ENCODE measurements at regions not wholly inside any gene's neighbourhood (a gene's known extent, or its start where the extent isn't known, plus 50 kb on each side); places are given as distances from the start of the nearest gene placed in this dataset.

- TF ChIP-seq CTCF (IDR thresholded peaks at IDR 0.05) = no peak
- no peaks in the 10 kb centered on the region for H3K9me3 ChIP-seq
- H3K27me3 ChIP-seq = no peaks in the 10 kb centered on the region
- peak overlapping the region; percentile 42 to 57 for H3K27ac ChIP-seq
- no peak for DNase-seq (ENCODE audit: low spot score)
- H3K4me3 ChIP-seq = no peak overlapping the region
- H3K4me1 ChIP-seq = peaks cover 0 to 40% of the 10 kb centered on the region in 2 donors
- H3K36me3 ChIP-seq = no peaks in the 10 kb centered on the region
Measured at GRCh38 chr6:105604587-105604884, 201.7 kb upstream of the PREP start.

- no peaks in the 10 kb centered on the region for H3K27me3 ChIP-seq
- no peak for TF ChIP-seq CTCF (IDR thresholded peaks at IDR 0.05)
- DNase-seq (ENCODE audit: low spot score) = no peak
- H3K9me3 ChIP-seq = no peaks in the 10 kb centered on the region
- H3K4me1 ChIP-seq = peaks cover 0 to 35% of the 10 kb centered on the region in 2 donors
- H3K27ac ChIP-seq = peak overlapping the region; percentile 42 to 57
- no peak overlapping the region for H3K4me3 ChIP-seq
- H3K36me3 ChIP-seq = no peaks in the 10 kb centered on the region
Measured at GRCh38 chr6:105603788-105604586, 201.1 kb upstream of the PREP start.

GRCh38 chr6:105601541-105602236 lies 198.8 kb upstream of the PREP start:
- Histone ChIP-seq H3K4me3 (peak overlapping the region in 1 of 2 donors; percentile 8), H3K4me1 (peaks cover 0 to 33% of the 10 kb centered on the region in 2 donors), H3K36me3 (no peaks in the 10 kb centered on the region), H3K9me3 (no peaks in the 10 kb centered on the region), H3K27me3 (no peaks in the 10 kb centered on the region), H3K27ac (peak overlapping the region; percentile 70 to 90)
- TF ChIP-seq CTCF (IDR thresholded peaks at IDR 0.05) = no peak
- peak; percentile 92 for DNase-seq (ENCODE audit: low spot score)

- Histone ChIP-seq H3K27ac (peak overlapping the region; percentile 70 to 90), H3K27me3 (no peaks in the 10 kb centered on the region), H3K4me1 (peaks cover 0 to 33% of the 10 kb centered on the region in 2 donors), H3K4me3 (no peak overlapping the region), H3K9me3 (no peaks in the 10 kb centered on the region), H3K36me3 (no peaks in the 10 kb centered on the region)
- DNase-seq (ENCODE audit: low spot score) = no peak
- no peak for TF ChIP-seq CTCF (IDR thresholded peaks at IDR 0.05)
Measured at GRCh38 chr6:105600336-105601260, 197.7 kb upstream of the PREP start.

- no peaks in the 10 kb centered on the region for H3K36me3 ChIP-seq
- no peaks in the 10 kb centered on the region for H3K27me3 ChIP-seq
- H3K9me3 ChIP-seq = no peaks in the 10 kb centered on the region
- no peak for TF ChIP-seq CTCF (IDR thresholded peaks at IDR 0.05)
- H3K4me3 ChIP-seq = no peak overlapping the region
- no peak for DNase-seq (ENCODE audit: low spot score)
- H3K4me1 ChIP-seq = peaks cover 0 to 26% of the 10 kb centered on the region in 2 donors
- H3K27ac ChIP-seq = no peak overlapping the region
Measured at GRCh38 chr6:105598264-105598663, 195.4 kb upstream of the PREP start.
